Right lobe of liver (tissue), 4 donors: ENCODE measurements at regions not wholly inside any gene's neighbourhood (a gene's known extent, or its start where the extent isn't known, plus 50 kb on each side); places are given as distances from the start of the nearest gene placed in this dataset.
A peak's percentile ranks its signal among the peaks of the same experiment; 100 is the strongest.

Source experiments
- CTCF ChIP-seq, 4 donors: fragments of 200-600 bp in 3 of 4; fragments of 450-650 bp in 1 of 4; IDR thresholded peaks; one replicate each; pipeline versions ENCODE4 v1.5.1 to v1.8.0; 2016 to 2022; ENCODE audit warnings: antibody characterized with exemption in 4 of 4, mild to moderate bottlenecking in 2 of 4
- POLR2A ChIP-seq: fragments of 450-650 bp; IDR thresholded peaks from one replicate; pipeline ENCODE4 v1.6.1; 2017; ENCODE audit warnings: antibody characterized with exemption, mild to moderate bottlenecking
- donor health status: DM: no; HTN: no; CAD: no.
- donor health status: DM: no; HTN: no; CAD: no.
- donor health status: DM: no; HTN: yes; CAD: no.

GRCh38 chrX:20442597-20442996 lies 175.9 kb upstream of the RPS6KA3 start:
- TF ChIP-seq CTCF (IDR thresholded peaks at IDR 0.05) (peak; percentile 64 to 75 (median 68)), POLR2A (no peak)
